GM18867 (cell line): ENCODE measurements at regions not wholly inside any gene's neighbourhood (a gene's known extent, or its start where the extent isn't known, plus 50 kb on each side); places are given as distances from the start of the nearest gene placed in this dataset.

Source experiments
- ATAC-seq: cut with Tn5 transposase; IDR thresholded peaks from one replicate; pipeline ENCODE4 v1.9.1; 2021; ENCODE audit warnings: mild to moderate bottlenecking, moderate library complexity; ENCODE audit not compliant: unreplicated experiment

DNA sequence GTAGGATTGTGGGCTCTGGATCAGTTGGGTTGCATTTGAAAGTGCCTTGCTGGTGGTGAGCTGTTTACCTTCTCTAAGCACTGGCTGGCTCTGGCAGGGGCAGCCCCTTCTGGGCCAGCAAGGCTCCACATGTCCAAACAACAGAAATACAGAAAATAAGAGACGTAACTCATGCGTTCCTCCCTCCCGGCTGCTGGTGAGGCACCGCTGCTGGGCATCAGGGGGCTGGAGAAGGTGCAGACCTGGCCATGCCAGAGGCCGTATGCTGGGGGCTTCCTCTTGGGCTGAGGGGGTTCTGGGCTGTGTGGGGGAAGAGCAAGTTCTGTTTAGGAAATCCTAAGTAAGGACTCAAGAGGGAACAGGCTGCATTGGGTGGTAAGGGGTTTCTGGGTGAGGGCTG lies 140.6 kb downstream of the URI1 start:
- no peak for ATAC-seq

DNA sequence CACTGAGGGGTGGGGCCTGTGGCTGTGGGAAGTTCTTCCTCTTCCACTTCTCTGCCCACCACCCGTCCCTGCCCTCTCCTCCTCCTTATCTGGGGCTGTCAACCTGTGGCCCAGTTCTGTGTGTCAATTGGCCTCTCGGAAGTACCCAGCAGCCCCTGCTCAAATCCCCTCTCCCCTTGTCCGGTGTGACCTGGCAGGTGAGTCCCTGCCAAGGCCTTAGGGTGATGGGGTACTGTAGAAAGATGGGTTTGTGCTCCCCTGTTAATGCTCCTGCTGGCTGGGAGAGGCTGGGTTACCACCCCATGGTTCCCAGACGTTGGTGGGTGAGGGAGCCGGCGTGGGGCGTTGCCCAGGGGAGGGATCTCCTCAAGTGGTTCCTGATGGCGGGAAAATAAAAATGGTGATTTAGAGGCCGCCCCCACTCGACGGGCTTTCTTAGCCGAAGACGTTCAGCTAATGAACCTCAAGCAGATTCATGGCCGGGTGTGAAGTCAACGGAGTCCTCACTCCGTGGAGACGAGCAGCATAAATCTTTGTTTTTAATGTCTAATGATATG lies 141.2 kb downstream of the URI1 start:
- no peak for ATAC-seq

- ATAC-seq: no peak
Measured at GRCh38 chr19:30083701-30084156, 141.7 kb downstream of the URI1 start.

DNA sequence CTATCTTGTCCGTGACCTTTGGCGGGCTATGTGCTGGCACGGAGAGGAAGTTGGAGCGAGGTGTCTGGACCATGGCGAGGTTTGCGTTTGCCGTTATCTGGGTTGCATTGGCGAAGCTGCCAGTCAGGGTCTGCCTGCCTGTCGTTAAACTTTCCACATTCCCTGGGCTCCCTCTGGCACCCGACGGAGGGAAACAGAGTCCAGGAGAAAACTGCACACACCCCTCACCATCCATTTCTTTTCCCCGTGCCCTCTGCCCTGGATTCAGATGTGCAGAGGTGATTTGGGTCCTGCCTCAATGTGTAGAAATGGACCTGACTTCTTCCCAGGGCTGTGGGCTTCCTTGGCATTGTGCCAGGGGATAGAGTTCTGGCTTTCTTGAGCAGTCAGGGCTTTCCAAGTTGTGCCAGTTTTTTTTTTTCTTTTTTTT lies 142.4 kb downstream of the URI1 start:
- ATAC-seq: no peak

DNA sequence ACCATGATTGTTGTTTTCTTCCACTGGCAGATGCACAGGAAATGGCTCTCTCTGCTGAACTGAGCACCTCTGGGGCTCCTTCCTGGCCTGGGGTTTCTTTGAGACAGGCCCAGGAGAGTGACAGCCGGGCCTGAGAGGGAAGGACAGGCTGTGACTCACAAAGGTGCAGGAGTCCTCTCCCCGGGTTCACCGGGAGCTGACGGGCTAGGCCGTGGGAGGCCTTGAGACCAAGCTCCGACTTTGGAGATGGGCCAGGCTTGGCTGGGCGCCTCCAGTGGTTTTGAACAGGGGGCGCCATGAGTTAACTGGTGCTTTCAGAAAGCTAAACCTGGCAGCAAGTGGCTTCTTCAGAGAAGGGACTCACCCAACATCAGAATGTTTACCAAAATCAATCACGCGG lies 143.4 kb downstream of the URI1 start:
- no peak for ATAC-seq

GRCh38 chr19:30086220-30086619 lies 144.2 kb downstream of the URI1 start:
- no peak for ATAC-seq

DNA sequence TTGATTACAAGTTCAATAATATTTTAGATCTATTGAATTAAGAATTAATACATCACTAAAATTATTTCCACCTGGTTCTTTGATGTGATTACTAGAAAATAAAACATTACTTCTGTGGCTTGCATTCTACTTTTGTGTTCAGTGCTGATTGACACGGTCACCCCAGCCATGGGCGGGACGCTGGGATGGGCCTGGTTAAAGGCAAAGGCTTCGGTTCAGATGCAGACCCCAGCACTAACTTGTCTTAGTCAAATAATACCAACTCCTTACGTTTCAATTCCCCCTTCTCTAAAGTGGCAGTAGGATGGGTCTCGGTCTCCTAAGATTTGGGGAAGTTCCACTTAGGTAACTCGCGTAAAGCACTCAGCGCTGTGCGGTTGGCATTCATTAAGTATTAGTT lies 144.9 kb downstream of the URI1 start:
- ATAC-seq: no peak

GRCh38 chr19:30087381-30088138 lies 145.5 kb downstream of the URI1 start:
- no peak for ATAC-seq

GRCh38 chr19:30088567-30088966 lies 146.5 kb downstream of the URI1 start:
- no peak for ATAC-seq

- ATAC-seq: no peak
Measured at GRCh38 chr19:30089086-30089665, 147.1 kb downstream of the URI1 start.

DNA sequence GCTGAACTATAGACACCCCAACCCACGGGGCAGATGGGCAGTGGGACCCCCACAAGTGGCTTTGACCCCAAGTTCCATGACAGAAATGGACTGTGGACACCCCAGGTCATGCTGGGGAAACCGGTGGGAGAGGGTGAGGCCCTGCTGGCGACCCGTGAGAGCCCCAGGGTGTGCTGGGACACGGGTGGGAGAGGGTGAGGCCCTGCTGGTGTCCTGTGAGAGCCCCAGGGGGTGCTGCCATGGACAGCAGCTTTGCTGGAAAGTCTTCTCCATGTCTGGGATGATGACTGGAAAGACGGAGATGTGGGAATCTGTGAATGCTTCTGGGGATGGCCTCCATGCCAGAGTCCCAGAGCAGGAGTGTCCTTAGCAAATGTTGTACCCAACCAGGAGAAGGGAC lies 148.4 kb downstream of the URI1 start:
- no peak for ATAC-seq

DNA sequence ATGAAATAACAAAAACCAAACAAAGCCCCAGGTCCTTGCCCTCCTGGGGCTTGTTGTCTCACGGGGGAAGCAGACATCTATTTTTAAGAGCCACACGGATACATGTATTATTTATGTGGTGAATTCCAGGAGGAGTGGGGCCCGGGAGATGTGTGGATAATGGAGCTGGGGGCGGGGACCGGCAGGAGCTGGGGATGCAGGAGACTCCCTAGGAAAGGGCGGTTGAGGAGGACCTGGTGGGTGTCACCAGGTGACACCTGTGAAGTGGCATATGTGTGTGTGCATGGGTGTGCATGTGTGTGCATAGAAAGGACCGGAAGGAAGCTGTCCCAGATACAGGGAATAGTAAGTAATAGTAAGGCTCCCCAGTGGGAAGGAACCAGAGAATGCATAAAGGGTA lies 148.9 kb downstream of the URI1 start:
- no peak for ATAC-seq

- ATAC-seq: no peak
Measured at GRCh38 chr19:30091456-30091855, 149.4 kb downstream of the URI1 start.

GRCh38 chr19:30091856-30092255 lies 149.8 kb downstream of the URI1 start:
- ATAC-seq: no peak

DNA sequence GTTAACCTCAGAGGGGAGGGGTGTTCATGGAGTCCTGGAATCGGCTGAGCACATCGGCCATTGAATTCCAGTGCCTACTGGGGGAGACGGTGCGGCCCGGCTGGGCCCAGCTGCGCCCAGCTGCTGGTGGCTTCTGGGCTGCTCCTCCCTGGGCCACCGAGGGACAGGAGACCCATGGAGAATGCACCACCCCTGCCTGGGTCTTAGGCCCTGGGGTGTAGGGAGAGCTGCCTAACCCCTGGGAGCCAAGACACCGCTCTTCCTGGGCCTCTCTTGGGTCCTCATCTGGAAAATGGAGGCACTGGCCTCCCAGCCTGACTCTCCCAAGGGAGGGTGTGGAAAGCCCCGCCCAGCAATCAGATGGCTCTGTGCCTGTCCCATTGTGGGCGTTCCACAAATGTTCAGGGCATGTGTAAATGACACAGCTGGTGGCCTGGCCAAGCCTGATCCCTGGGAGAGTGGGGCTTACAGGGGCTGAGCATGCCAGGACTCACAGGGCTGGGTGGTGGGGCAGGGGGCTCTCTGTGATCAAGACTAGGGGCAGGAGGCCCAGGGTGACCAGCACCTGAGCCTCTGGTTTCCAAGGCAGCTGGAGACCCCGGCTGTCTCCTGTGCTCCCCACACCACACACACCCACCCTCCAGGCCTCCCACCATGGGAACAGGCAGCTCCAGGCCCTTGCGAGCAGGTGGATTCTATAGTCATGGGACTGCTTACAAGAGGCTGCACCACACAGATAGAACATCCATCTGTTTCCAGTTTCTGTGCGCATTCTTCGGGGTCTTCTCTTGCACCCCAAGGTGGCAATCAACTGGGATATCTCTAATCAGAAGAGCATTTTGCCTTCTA lies 150.9 kb downstream of the URI1 start:
- ATAC-seq: no peak

DNA sequence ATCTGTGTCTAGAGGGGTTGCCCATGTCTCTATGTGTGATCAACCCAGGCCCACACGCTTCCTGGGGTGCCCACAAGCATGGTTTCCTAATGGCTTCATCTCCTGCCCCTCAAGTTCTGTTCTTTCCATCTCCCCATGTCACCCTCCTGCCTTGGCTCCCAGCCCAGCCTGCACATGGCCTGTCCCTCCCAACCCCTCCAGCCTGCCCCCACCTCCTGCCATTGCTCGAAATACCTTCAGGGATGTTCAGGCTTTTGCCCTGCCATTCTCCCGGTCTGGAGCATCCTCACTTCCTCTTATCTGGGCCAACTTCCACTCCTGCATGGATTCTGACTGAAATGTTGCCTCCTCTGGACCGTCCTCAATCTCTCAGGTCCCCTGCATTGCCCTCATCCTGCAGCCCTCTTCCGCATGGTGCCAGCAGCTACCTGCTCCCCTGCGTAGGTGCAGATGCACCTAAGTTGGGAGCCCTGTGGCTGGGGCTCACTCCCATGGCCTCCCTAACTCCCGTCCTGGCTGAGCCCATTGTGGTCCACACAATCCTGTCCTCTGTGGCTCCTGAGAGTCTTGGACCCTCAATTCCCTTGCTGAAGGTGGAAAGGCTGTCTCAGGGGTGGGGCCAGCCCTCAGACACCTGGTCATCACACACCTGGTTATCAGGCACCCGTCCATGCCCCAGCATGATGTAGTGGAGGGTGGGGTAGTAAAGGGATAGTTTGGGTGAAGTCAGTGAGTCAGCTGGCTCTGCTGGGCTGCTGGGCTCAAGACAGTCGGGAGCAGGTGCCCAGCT lies 152.1 kb downstream of the URI1 start:
- no peak for ATAC-seq

- no peak for ATAC-seq
Measured at GRCh38 chr19:30094756-30095140, 152.7 kb downstream of the URI1 start.

- no peak for ATAC-seq
Measured at GRCh38 chr19:30095171-30095570, 153.1 kb downstream of the URI1 start.

- no peak for ATAC-seq
Measured at GRCh38 chr19:30096596-30097370, 154.7 kb downstream of the URI1 start.

DNA sequence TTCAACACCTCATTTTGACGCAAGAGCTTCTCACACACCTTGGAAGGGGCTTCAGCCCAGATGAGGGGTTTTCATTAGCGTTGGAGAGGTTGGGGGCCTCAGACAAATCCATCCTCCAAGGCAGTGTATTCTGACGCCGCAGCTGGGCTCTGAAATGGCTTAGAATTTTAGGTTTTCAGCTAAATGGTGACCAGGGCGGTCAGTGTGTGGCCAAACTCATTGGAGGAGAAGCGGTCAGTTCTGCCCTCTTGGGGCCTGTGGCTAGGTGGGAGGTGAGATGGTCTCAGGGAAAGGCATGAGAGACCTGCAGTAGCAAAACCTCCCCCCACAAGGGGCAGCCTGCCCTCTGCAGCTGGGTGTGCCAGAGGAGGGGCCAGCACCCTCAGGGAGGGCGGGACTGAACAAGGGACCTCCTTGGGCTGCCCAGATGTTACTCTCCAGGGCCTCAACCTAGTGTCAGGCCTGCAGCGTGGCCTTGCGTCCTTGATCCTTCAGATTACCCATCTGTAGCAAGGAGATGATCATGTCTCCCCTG lies 155.8 kb downstream of the URI1 start:
- ATAC-seq: no peak
